Neural progenitor cell (in vitro differentiated cells): ENCODE measurements at regions not wholly inside any gene's neighbourhood (a gene's known extent, or its start where the extent isn't known, plus 50 kb on each side); places are given as distances from the start of the nearest gene placed in this dataset.

Experiments
- DNase-seq: peaks from one replicate; pipeline ENCODE4 v3.0.0-alpha.2; 2016; ENCODE audit warnings: low spot score
- H2AFZ ChIP-seq: fragments of 200-600 bp; sonication (generic); replicated peaks from 2 replicates; pipeline ENCODE4 v1.6.1; 2016; ENCODE audit warnings: antibody characterized with exemption
- H3F3A ChIP-seq: fragments of 200-600 bp; sonication (generic); 2 replicates; pipeline ENCODE4 v1.6.1; 2016; ENCODE audit warnings: antibody characterized with exemption, low read depth
- H3K27ac ChIP-seq: fragments of 200-600 bp; sonication (generic); 2 replicates; pipeline ENCODE4 v1.5.1; 2016; ENCODE audit warnings: mild to moderate bottlenecking
- H3K27me3 ChIP-seq: fragments of 200-600 bp; sonication (generic); 2 replicates; pipeline ENCODE4 v1.6.1; 2016; ENCODE audit warnings: mild to moderate bottlenecking, moderate library complexity
- H3K36me3 ChIP-seq: fragments of 200-600 bp; sonication (generic); 2 replicates; pipeline ENCODE4 v1.5.1; 2016
- H3K4me1 ChIP-seq: fragments of 200-600 bp; sonication (generic); 2 replicates; pipeline ENCODE4 v1.6.1; 2016; ENCODE audit warnings: mixed run types
- H3K4me2 ChIP-seq: fragments of 200-600 bp; sonication (generic); 2 replicates; pipeline ENCODE4 v1.6.1; 2016
- H3K4me3 ChIP-seq: fragments of 200-600 bp; sonication (generic); 2 replicates; pipeline ENCODE4 v1.5.1; 2016
- H3K79me2 ChIP-seq: fragments of 200-600 bp; sonication (generic); 2 replicates; pipeline ENCODE4 v1.6.1; 2016; ENCODE audit warnings: low read depth
- H3K9ac ChIP-seq: fragments of 200-600 bp; sonication (generic); 2 replicates; pipeline ENCODE4 v1.6.1; 2016
- H3K9me3 ChIP-seq: fragments of 200-600 bp; sonication (generic); 2 replicates; pipeline ENCODE4 v1.5.1; 2016; ENCODE audit warnings: low read depth
- H4K20me1 ChIP-seq: fragments of 200-600 bp; sonication (generic); 2 replicates; pipeline ENCODE4 v1.6.1; 2016; ENCODE audit warnings: low read depth
- H3K27ac Mint-ChIP-seq: 3 replicates; pipeline ENCODE4 v1.8.0; 2021; ENCODE audit warnings: mixed read lengths
- H3K27me3 Mint-ChIP-seq: 2 replicates; pipeline ENCODE4 v1.8.0; 2022; ENCODE audit warnings: low read depth, mild to moderate bottlenecking, inconsistent platforms, moderate library complexity, mixed read lengths; ENCODE audit not compliant: insufficient read depth
- H3K36me3 Mint-ChIP-seq: 3 replicates; pipeline ENCODE4 v1.8.0; 2021; ENCODE audit warnings: mixed read lengths
- H3K4me1 Mint-ChIP-seq: 3 replicates; pipeline ENCODE4 v1.8.0; 2021; ENCODE audit warnings: mixed read lengths
- H3K4me3 Mint-ChIP-seq: 3 replicates; pipeline ENCODE4 v1.8.0; 2021; ENCODE audit warnings: mild to moderate bottlenecking, moderate library complexity, mixed read lengths
- H3K9me3 Mint-ChIP-seq: 3 replicates; pipeline ENCODE4 v1.8.0; 2020; ENCODE audit warnings: mixed read lengths
- EZH2 ChIP-seq: fragments of 200-600 bp; sonication (generic); IDR thresholded peaks from 2 replicates; pipeline ENCODE4 v1.6.1; 2017; ENCODE audit warnings: antibody characterized with exemption, mild to moderate bottlenecking, moderate library complexity
- EZH2phosphoT487 ChIP-seq: fragments of 200-600 bp; sonication (generic); IDR thresholded peaks from 2 replicates; pipeline ENCODE4 v1.6.1; 2017; ENCODE audit warnings: antibody characterized with exemption
- TF ChIP-seq, protein P1 (sequence below): fragments of 200-600 bp; sonication (generic); IDR thresholded peaks from 2 replicates; pipeline ENCODE4 v1.5.1; 2017; ENCODE audit warnings: antibody characterized with exemption, mild to moderate bottlenecking

DNA sequence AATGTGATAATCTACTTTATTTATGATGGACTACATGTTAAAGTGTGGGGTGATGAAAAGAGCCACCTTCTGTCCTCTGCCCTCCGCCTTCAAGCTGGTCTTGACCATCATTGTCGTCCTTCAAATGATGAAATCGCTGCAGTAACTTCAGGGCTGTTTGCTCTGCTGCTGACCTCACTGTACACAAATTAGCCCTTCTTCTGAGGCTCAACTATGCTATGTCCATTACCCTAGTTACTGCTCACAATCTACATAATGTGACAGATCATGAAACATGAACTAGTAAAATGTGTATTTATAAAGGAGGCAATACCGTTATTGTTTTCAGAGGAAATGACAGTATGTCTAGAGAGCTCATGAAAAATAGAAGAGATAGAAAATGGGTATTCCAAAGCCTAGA lies 145.9 kb downstream of the RFC3 start:
- Histone ChIP-seq H3K9ac (no peak overlapping the region), H3K36me3 (no peaks in the 10 kb centered on the region), H3K4me3 (no peak overlapping the region), H2AFZ (no peak overlapping the region), H3F3A (no peaks in the 10 kb centered on the region), H3K4me2 (no peak overlapping the region), H4K20me1 (no peaks in the 10 kb centered on the region), H3K79me2 (no peaks in the 10 kb centered on the region), H3K27ac (no peak overlapping the region), H3K4me1 (no peaks in the 10 kb centered on the region), H3K27me3 (no peaks in the 10 kb centered on the region), H3K9me3 (no peaks in the 10 kb centered on the region)
- TF ChIP-seq EZH2phosphoT487 (no peak), EZH2 (no peak)
- TF ChIP-seq, protein P1, sequence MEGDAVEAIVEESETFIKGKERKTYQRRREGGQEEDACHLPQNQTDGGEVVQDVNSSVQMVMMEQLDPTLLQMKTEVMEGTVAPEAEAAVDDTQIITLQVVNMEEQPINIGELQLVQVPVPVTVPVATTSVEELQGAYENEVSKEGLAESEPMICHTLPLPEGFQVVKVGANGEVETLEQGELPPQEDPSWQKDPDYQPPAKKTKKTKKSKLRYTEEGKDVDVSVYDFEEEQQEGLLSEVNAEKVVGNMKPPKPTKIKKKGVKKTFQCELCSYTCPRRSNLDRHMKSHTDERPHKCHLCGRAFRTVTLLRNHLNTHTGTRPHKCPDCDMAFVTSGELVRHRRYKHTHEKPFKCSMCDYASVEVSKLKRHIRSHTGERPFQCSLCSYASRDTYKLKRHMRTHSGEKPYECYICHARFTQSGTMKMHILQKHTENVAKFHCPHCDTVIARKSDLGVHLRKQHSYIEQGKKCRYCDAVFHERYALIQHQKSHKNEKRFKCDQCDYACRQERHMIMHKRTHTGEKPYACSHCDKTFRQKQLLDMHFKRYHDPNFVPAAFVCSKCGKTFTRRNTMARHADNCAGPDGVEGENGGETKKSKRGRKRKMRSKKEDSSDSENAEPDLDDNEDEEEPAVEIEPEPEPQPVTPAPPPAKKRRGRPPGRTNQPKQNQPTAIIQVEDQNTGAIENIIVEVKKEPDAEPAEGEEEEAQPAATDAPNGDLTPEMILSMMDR, result no peak
- no peaks in the 10 kb centered on the region for H3K9me3 Mint-ChIP-seq
- peaks cover 1% of the 10 kb centered on the region for H3K36me3 Mint-ChIP-seq
- no peak for DNase-seq
- H3K27ac Mint-ChIP-seq, result no peak overlapping the region
- H3K4me3 Mint-ChIP-seq, result no peak overlapping the region
- H3K4me1 Mint-ChIP-seq, result peaks cover 4% of the 10 kb centered on the region
- no peaks in the 10 kb centered on the region for H3K27me3 Mint-ChIP-seq

DNA sequence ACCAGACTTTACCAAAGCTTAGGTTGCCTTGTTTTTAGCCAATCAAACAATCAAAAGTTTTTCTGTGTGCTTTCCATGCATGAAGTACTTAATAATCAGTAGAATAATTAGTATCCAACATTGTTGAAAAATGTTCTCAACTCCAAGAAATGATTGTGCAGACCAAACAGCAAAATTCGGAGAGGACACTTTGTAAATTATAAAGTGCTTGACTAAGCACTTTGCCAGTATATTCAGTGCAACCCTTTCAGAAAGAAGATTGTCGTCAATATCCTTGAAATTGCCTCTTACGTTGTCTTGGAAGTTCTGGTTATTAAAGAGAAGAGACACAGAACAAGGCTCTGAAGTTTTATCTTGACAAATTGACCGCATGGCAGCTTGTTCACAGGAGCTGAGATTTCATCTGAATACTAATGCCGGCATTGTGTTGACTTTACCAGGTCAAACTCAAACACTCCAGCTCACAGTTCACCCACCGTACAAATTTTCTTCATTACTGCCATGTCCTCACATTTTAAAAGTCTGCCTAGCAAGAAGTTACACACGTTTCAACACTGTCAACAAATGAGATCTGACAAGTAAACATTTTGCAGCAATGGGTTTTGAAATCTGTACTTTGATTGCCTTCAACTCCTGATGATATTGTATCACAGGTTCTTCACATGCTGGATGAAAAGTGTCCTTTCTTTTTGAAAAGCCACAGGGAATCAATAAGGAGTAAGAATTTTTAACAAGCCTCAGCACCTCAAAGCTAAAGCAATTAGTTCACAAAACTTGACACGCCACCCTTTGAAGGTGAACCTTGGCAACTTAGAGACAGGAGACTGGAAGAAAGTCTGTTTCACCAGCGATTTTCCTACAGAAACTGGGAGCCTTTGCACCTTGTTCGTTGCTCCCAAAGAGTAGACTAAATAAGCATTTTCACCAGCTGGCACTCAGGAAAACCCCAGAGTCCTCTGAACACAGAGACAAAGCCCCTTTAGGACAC lies 150.9 kb downstream of the RFC3 start:
- no peak overlapping the region for H3K9ac ChIP-seq
- H3K36me3 ChIP-seq, result no peaks in the 10 kb centered on the region
- H3K79me2 ChIP-seq, result no peaks in the 10 kb centered on the region
- Mint-ChIP-seq H3K27ac (no peak overlapping the region), H3K27me3 (no peaks in the 10 kb centered on the region), H3K36me3 (no peaks in the 10 kb centered on the region), H3K9me3 (no peaks in the 10 kb centered on the region), H3K4me3 (no peak overlapping the region), H3K4me1 (no peaks in the 10 kb centered on the region)
- no peak for DNase-seq
- no peak overlapping the region for H3K4me3 ChIP-seq
- no peaks in the 10 kb centered on the region for H3F3A ChIP-seq
- no peak overlapping the region for H3K4me2 ChIP-seq
- TF ChIP-seq, protein P1, result no peak
- TF ChIP-seq EZH2, result no peak
- no peak for TF ChIP-seq EZH2phosphoT487
- no peak overlapping the region for H2AFZ ChIP-seq
- H4K20me1 ChIP-seq, result no peaks in the 10 kb centered on the region
- H3K27ac ChIP-seq, result no peak overlapping the region
- no peaks in the 10 kb centered on the region for H3K4me1 ChIP-seq
- no peaks in the 10 kb centered on the region for H3K9me3 ChIP-seq
- no peaks in the 10 kb centered on the region for H3K27me3 ChIP-seq

DNA sequence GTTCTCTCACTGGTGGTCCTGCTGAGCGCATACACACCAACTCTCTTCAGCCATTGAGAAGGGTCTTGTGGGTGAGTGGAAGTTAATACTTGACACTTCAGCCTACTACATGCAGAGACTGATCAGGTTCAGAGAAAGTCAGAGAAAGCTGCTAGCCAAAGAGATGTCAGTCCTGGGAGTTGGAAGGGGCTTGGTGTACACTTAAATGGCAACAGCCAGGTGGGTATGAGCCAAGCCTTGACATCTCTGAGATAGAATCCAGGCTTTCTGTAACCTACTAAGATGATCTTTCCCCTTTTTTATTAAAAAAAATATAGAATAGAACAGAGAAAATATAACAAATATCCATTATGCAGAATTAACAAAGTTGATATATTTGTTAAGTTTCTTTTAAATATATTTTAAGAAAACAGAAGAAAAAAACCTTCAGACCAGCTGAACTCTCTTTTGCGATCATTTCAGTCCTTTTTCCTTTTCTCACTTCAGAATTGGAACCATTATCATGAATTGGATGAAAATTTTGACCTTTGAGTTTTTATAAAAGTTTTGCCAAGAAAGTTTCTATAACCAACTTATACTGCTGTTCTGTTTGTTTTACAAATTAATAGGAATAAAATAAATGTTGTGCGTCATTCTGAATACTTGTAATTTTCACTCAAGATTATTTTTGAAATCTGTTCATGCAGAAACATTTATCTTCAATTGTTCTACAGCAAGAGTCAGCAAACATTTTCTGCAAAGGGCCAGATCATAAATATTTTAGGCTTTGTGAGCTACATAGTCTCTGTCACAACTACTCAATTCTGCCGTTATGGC lies 153.0 kb downstream of the RFC3 start:
- Histone ChIP-seq H3K4me2 (no peak overlapping the region), H3K27me3 (no peaks in the 10 kb centered on the region), H3F3A (no peaks in the 10 kb centered on the region), H3K9me3 (no peaks in the 10 kb centered on the region), H2AFZ (no peak overlapping the region), H4K20me1 (no peaks in the 10 kb centered on the region), H3K36me3 (no peaks in the 10 kb centered on the region), H3K79me2 (no peaks in the 10 kb centered on the region), H3K9ac (no peak overlapping the region), H3K27ac (no peak overlapping the region), H3K4me1 (no peaks in the 10 kb centered on the region), H3K4me3 (no peak overlapping the region)
- H3K9me3 Mint-ChIP-seq, result no peaks in the 10 kb centered on the region
- H3K27me3 Mint-ChIP-seq, result no peaks in the 10 kb centered on the region
- no peak for DNase-seq
- no peaks in the 10 kb centered on the region for H3K36me3 Mint-ChIP-seq
- H3K27ac Mint-ChIP-seq, result no peak overlapping the region
- no peaks in the 10 kb centered on the region for H3K4me1 Mint-ChIP-seq
- no peak for TF ChIP-seq EZH2phosphoT487
- TF ChIP-seq, protein P1, result no peak
- TF ChIP-seq EZH2, result no peak
- H3K4me3 Mint-ChIP-seq, result no peak overlapping the region
